Stomach (tissue), 4 donors: ENCODE measurements at regions not wholly inside any gene's neighbourhood (a gene's known extent, or its start where the extent isn't known, plus 50 kb on each side); places are given as distances from the start of the nearest gene placed in this dataset.

ENCODE experiments used
- POLR2A ChIP-seq, 4 donors: fragments of 450-650 bp; IDR thresholded peaks; one replicate each; pipeline ENCODE4 v1.6.1; 2016; ENCODE audit warnings: antibody characterized with exemption in 4 of 4, control low read depth in 2 of 4, mild to moderate bottlenecking in 1 of 4, moderate library complexity in 1 of 4
- POLR2AphosphoS5 ChIP-seq, 3 donors: sonication (generic); formaldehyde crosslinking; IDR thresholded peaks; one replicate each; pipeline ENCODE4 v1.6.1; 2016; ENCODE audit warnings: antibody characterized with exemption in 3 of 3

DNA sequence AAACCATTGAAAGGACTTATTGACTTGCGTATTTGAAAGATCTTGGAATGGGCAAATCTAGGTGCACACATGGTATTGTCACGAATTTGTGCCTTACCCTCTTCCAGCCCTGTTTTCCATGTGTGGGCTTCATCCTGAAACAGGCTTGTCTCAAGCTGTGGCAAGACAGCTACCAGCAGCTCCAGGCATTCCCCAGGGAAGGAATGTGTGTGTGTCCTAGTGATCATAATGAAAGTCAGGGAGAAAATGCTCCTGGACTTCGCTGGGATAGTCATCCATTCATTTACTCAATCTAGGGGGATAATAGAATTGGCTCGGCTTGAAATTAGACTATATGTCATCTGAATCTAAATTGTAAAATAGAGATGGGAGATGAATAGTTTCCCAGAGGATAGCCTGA lies 676.2 kb downstream of the CBLN4 start:
- no peak for TF ChIP-seq POLR2AphosphoS5 (IDR thresholded peaks at IDR 0.05)
- TF ChIP-seq POLR2A (IDR thresholded peaks at IDR 0.05) = no peak
